ENCODE measurements at regions not wholly inside any gene's neighbourhood (a gene's known extent, or its start where the extent isn't known, plus 50 kb on each side); places are given as distances from the start of the nearest gene placed in this dataset.

DNA sequence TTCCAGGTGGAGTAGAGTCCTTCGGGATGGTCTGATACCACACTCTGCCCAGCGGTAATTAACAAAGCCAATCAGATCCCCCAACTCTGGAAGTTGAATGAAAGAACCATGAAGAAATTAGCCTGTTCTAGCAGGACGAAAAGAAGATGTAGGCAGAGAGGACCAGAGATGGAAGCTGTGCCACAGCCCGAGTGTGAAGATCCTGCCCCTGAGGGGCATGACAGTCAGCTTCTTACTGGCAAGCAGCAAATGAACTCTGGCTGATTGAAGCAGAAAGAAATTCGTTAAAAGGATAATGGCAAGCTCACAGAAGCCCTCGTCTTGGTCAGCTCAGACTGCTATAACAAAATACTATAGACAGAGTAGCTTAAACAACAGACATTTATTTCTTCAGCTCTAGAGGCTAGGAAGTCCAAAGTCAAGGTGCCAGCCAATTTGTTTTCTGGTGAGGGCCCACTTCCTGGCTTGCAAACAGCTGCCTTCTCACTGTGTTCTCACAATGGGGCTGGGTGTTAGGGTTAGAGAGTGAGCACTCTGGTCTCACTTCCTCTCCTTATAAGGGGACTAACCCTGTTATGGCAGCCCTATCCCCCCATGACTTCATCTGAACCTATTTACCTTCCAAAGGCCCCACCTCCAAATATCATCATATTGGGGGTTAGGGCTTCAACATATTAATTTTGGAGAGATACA lies 307.1 kb downstream of the VPS13C start:
- no peak overlapping the region for H2AFZ ChIP-seq (ENCODE audit: low read depth, low read length)
- FAIRE-seq (no peak), DNase-seq (ENCODE audit: extremely low read depth in 1 of 4, low spot score in 3 of 4) (no peak), ATAC-seq (no peak)
- no peaks in the 10 kb centered on the region for H3K4me1 ChIP-seq (replicated peaks in 1 of 2; ENCODE audit: control insufficient read depth in 2 of 2, insufficient read depth in 2 of 2, low read length in 2 of 2)
- H3K27me3 ChIP-seq (ENCODE audit: control insufficient read depth in 2 of 2, insufficient read depth in 2 of 2, low read length in 2 of 2), result peaks cover 6 to 8% of the 10 kb centered on the region in 2 experiments; a peak in 4 of 5 replicates
- CTCF ChIA-PET (ENCODE audit: low intra/inter-chr PET ratio), result no interaction called here
- no peaks in the 10 kb centered on the region for H3K9me3 ChIP-seq (replicated peaks; ENCODE audit: control insufficient read depth, insufficient read depth, low read depth, low read length)
- H3K27ac ChIP-seq (ENCODE audit: extremely low read depth, low read depth, low read length), result no peak overlapping the region
- no peak for TF ChIP-seq MNT (conservative IDR thresholded peaks at IDR 0.05)
- TF ChIP-seq ZNF121 (CRISPR knock-in tag; conservative IDR thresholded peaks at IDR 0.05), result no peak
- no peak for TF ChIP-seq SMARCC2 (IDR thresholded peaks at IDR 0.05; ENCODE audit: low read depth)
- TF ChIP-seq MCM3 (IDR thresholded peaks at IDR 0.05), result no peak
- TF ChIP-seq LCOR (CRISPR knock-in tag; IDR thresholded peaks at IDR 0.05), result no peak
- TF ChIP-seq SRSF9 (IDR thresholded peaks at IDR 0.05; ENCODE audit: borderline replicate concordance, low read depth, low read length), result no peak
- TF ChIP-seq CSDE1 (IDR thresholded peaks at IDR 0.05), result no peak
- no peaks in the 10 kb centered on the region for H3K9me1 ChIP-seq (ENCODE audit: control insufficient read depth, insufficient read depth, low read length)
- H3K4me2 ChIP-seq (ENCODE audit: insufficient read depth, low read length), result no peak overlapping the region
- WGBS (ENCODE audit: insufficient coverage, low coverage, missing lambda C conversion rate), result 1% methylated on average over 6 of the region's 6 CpGs
- POLR2A ChIA-PET, result no interaction called here
- intact Hi-C loops (cut with micrococcal nuclease) (no loop called here), in situ Hi-C loops (cut with MboI) (no loop called here)
- no peaks in the 10 kb centered on the region for H3K36me3 ChIP-seq (ENCODE audit: control insufficient read depth, insufficient read depth, low read length)
- H3K79me2 ChIP-seq (ENCODE audit: control insufficient read depth, insufficient read depth, low read length), result no peaks in the 10 kb centered on the region
- no peak overlapping the region for H3K9ac ChIP-seq (ENCODE audit: insufficient read depth in 1 of 2, low read depth in 2 of 2, low read length in 2 of 2)
- no TSS peak for BruUV-seq (replicated peaks)
- no peak overlapping the region for H3K4me3 ChIP-seq
- H4K20me1 ChIP-seq (replicated peaks; ENCODE audit: control insufficient read depth, insufficient read depth, low read length), result no peaks in the 10 kb centered on the region; the same call in 1 of the 2 replicates

All from K562 (cell line).